ENCODE measurements at regions not wholly inside any gene's neighbourhood (a gene's known extent, or its start where the extent isn't known, plus 50 kb on each side); places are given as distances from the start of the nearest gene placed in this dataset.

GRCh38 chr2:239580199-239580527 lies 179.3 kb upstream of the HDAC4 start:
- Histone ChIP-seq H3K4me3 (replicated peaks; ENCODE audit: low read depth, low read length) (no peak overlapping the region), H3K36me3 (ENCODE audit: control insufficient read depth, insufficient read depth, low read length) (no peaks in the 10 kb centered on the region), H3K27me3 (replicated peaks; ENCODE audit: control insufficient read depth, insufficient read depth, low read length) (no peaks in the 10 kb centered on the region; the same call in 1 of the 2 replicates)
- no peak for TF ChIP-seq CTCF (IDR thresholded peaks at IDR 0.05; ENCODE audit: insufficient read depth, low read length, poor library complexity, severe bottlenecking)
- no peak for DNase-seq (ENCODE audit: extremely low read depth, insufficient read length)

- no peak for DNase-seq (ENCODE audit: extremely low read depth, insufficient read length)
- Histone ChIP-seq H3K27me3 (replicated peaks; ENCODE audit: control insufficient read depth, insufficient read depth, low read length) (no peaks in the 10 kb centered on the region; the same call in 1 of the 2 replicates), H3K36me3 (ENCODE audit: control insufficient read depth, insufficient read depth, low read length) (no peaks in the 10 kb centered on the region), H3K4me3 (replicated peaks; ENCODE audit: low read depth, low read length) (no peak overlapping the region)
- TF ChIP-seq CTCF (IDR thresholded peaks at IDR 0.05; ENCODE audit: insufficient read depth, low read length, poor library complexity, severe bottlenecking) = no peak
These were observed 178.8 kb upstream of the HDAC4 start for GRCh38 chr2:239579524-239580198.

GRCh38 chr2:239579081-239579480 lies 178.3 kb upstream of the HDAC4 start:
- H3K27me3 ChIP-seq (replicated peaks; ENCODE audit: control insufficient read depth, insufficient read depth, low read length) = no peaks in the 10 kb centered on the region; the same call in 1 of the 2 replicates
- no peak for TF ChIP-seq CTCF (IDR thresholded peaks at IDR 0.05; ENCODE audit: insufficient read depth, low read length, poor library complexity, severe bottlenecking)
- no peak overlapping the region for H3K4me3 ChIP-seq (replicated peaks; ENCODE audit: low read depth, low read length)
- DNase-seq (ENCODE audit: extremely low read depth, insufficient read length) = no peak
- H3K36me3 ChIP-seq (ENCODE audit: control insufficient read depth, insufficient read depth, low read length) = no peaks in the 10 kb centered on the region

- TF ChIP-seq CTCF (IDR thresholded peaks at IDR 0.05; ENCODE audit: insufficient read depth, low read length, poor library complexity, severe bottlenecking) = no peak
- no peak for DNase-seq (ENCODE audit: extremely low read depth, insufficient read length)
- Histone ChIP-seq H3K36me3 (ENCODE audit: control insufficient read depth, insufficient read depth, low read length) (no peaks in the 10 kb centered on the region), H3K4me3 (replicated peaks; ENCODE audit: low read depth, low read length) (no peak overlapping the region), H3K27me3 (replicated peaks; ENCODE audit: control insufficient read depth, insufficient read depth, low read length) (no peaks in the 10 kb centered on the region; the same call in 1 of the 2 replicates)
These were observed 177.6 kb upstream of the HDAC4 start for GRCh38 chr2:239578381-239578780.

GRCh38 chr2:239577935-239578334 lies 177.1 kb upstream of the HDAC4 start:
- Histone ChIP-seq H3K4me3 (replicated peaks; ENCODE audit: low read depth, low read length) (no peak overlapping the region), H3K27me3 (replicated peaks; ENCODE audit: control insufficient read depth, insufficient read depth, low read length) (no peaks in the 10 kb centered on the region; the same call in 1 of the 2 replicates), H3K36me3 (ENCODE audit: control insufficient read depth, insufficient read depth, low read length) (no peaks in the 10 kb centered on the region)
- no peak for DNase-seq (ENCODE audit: extremely low read depth, insufficient read length)
- no peak for TF ChIP-seq CTCF (IDR thresholded peaks at IDR 0.05; ENCODE audit: insufficient read depth, low read length, poor library complexity, severe bottlenecking)

All from GM06990 (cell line).